ENCODE measurements at regions not wholly inside any gene's neighbourhood (a gene's known extent, or its start where the extent isn't known, plus 50 kb on each side); places are given as distances from the start of the nearest gene placed in this dataset.

- DNase-seq (ENCODE audit: low spot score in 2 of 2): no peak
- ATAC-seq (replicated peaks; ENCODE audit: extremely low read depth, poor library complexity, severe bottlenecking): no peak
- Mint-ChIP-seq H3K27ac (ENCODE audit: low read depth) (no peak overlapping the region), H3K27me3 (peaks cover 36% of the 10 kb centered on the region), H3K36me3 (ENCODE audit: insufficient read depth) (no peaks in the 10 kb centered on the region), H3K9me3 (no peaks in the 10 kb centered on the region), H3K4me3 (no peak overlapping the region), H3K4me1 (no peaks in the 10 kb centered on the region)
Measured at GRCh38 chr17:79500745-79501618, 109.9 kb downstream of the RBFOX3 start.

- no peak overlapping the region for H3K4me3 Mint-ChIP-seq
- H3K36me3 Mint-ChIP-seq (ENCODE audit: insufficient read depth): no peaks in the 10 kb centered on the region
- H3K9me3 Mint-ChIP-seq: no peaks in the 10 kb centered on the region
Measured at GRCh38 chr17:79498854-79499253, 112.0 kb downstream of the RBFOX3 start.

GRCh38 chr17:79497777-79498348 lies 113.0 kb downstream of the RBFOX3 start:
- no peak overlapping the region for H3K27ac Mint-ChIP-seq (ENCODE audit: low read depth)
- peaks cover 5% of the 10 kb centered on the region for H3K9me3 Mint-ChIP-seq
- ATAC-seq (replicated peaks; ENCODE audit: extremely low read depth, poor library complexity, severe bottlenecking): no peak
- no peak for DNase-seq (ENCODE audit: low spot score in 2 of 2)
- no peak overlapping the region for H3K4me3 Mint-ChIP-seq
- H3K27me3 Mint-ChIP-seq: peaks cover 22% of the 10 kb centered on the region
- no peaks in the 10 kb centered on the region for H3K36me3 Mint-ChIP-seq (ENCODE audit: insufficient read depth)
- H3K4me1 Mint-ChIP-seq: no peaks in the 10 kb centered on the region

More at GRCh38 chr17:79498854-79499253, 112.0 kb downstream of the RBFOX3 start:
- ATAC-seq (replicated peaks; ENCODE audit: extremely low read depth, poor library complexity, severe bottlenecking) (no peak), DNase-seq (ENCODE audit: low spot score in 2 of 2) (no peak)
- Mint-ChIP-seq H3K4me1 (no peaks in the 10 kb centered on the region), H3K27ac (ENCODE audit: low read depth) (no peak overlapping the region), H3K27me3 (peaks cover 18% of the 10 kb centered on the region)

- H3K36me3 Mint-ChIP-seq (ENCODE audit: insufficient read depth): no peaks in the 10 kb centered on the region
Measured at GRCh38 chr17:79496422-79497005, 114.3 kb downstream of the RBFOX3 start.

GRCh38 chr17:79495665-79496064 lies 115.2 kb downstream of the RBFOX3 start:
- ATAC-seq (replicated peaks; ENCODE audit: extremely low read depth, poor library complexity, severe bottlenecking): no peak
- H3K27me3 Mint-ChIP-seq: peaks cover 18% of the 10 kb centered on the region
- H3K4me1 Mint-ChIP-seq: no peaks in the 10 kb centered on the region
- no peak overlapping the region for H3K27ac Mint-ChIP-seq (ENCODE audit: low read depth)
- peaks cover 10% of the 10 kb centered on the region for H3K9me3 Mint-ChIP-seq
- no peaks in the 10 kb centered on the region for H3K36me3 Mint-ChIP-seq (ENCODE audit: insufficient read depth)
- no peak overlapping the region for H3K4me3 Mint-ChIP-seq
- DNase-seq (ENCODE audit: low spot score in 2 of 2): no peak

More at GRCh38 chr17:79496422-79497005, 114.3 kb downstream of the RBFOX3 start:
- Mint-ChIP-seq H3K4me1 (no peaks in the 10 kb centered on the region), H3K4me3 (no peak overlapping the region), H3K27ac (ENCODE audit: low read depth) (no peak overlapping the region), H3K27me3 (peaks cover 11% of the 10 kb centered on the region), H3K9me3 (peaks cover 10% of the 10 kb centered on the region)
- DNase-seq (ENCODE audit: low spot score in 2 of 2): no peak
- no peak for ATAC-seq (replicated peaks; ENCODE audit: extremely low read depth, poor library complexity, severe bottlenecking)

GRCh38 chr17:79491006-79491405 lies 119.8 kb downstream of the RBFOX3 start:
- Mint-ChIP-seq H3K4me1 (no peaks in the 10 kb centered on the region), H3K36me3 (ENCODE audit: insufficient read depth) (no peaks in the 10 kb centered on the region), H3K27me3 (peaks cover 47% of the 10 kb centered on the region), H3K4me3 (no peak overlapping the region), H3K27ac (ENCODE audit: low read depth) (no peak overlapping the region), H3K9me3 (peaks cover 10% of the 10 kb centered on the region)
- ATAC-seq (replicated peaks; ENCODE audit: extremely low read depth, poor library complexity, severe bottlenecking): no peak
- DNase-seq (ENCODE audit: low spot score in 2 of 2): no peak

GRCh38 chr17:79490530-79490929 lies 120.3 kb downstream of the RBFOX3 start:
- H3K4me1 Mint-ChIP-seq: no peaks in the 10 kb centered on the region
- H3K9me3 Mint-ChIP-seq: peaks cover 10% of the 10 kb centered on the region
- no peak overlapping the region for H3K4me3 Mint-ChIP-seq
- H3K27me3 Mint-ChIP-seq: peaks cover 52% of the 10 kb centered on the region
- no peaks in the 10 kb centered on the region for H3K36me3 Mint-ChIP-seq (ENCODE audit: insufficient read depth)
- ATAC-seq (replicated peaks; ENCODE audit: extremely low read depth, poor library complexity, severe bottlenecking) (no peak), DNase-seq (ENCODE audit: low spot score in 2 of 2) (no peak)
- H3K27ac Mint-ChIP-seq (ENCODE audit: low read depth): no peak overlapping the region

- H3K4me3 Mint-ChIP-seq: no peak overlapping the region
- no peaks in the 10 kb centered on the region for H3K9me3 Mint-ChIP-seq
- no peak overlapping the region for H3K27ac Mint-ChIP-seq (ENCODE audit: low read depth)
- H3K4me1 Mint-ChIP-seq: no peaks in the 10 kb centered on the region
- no peak for ATAC-seq (replicated peaks; ENCODE audit: extremely low read depth, poor library complexity, severe bottlenecking)
- peaks cover 1% of the 10 kb centered on the region for H3K36me3 Mint-ChIP-seq (ENCODE audit: insufficient read depth)
- no peak for DNase-seq (ENCODE audit: low spot score in 2 of 2)
- H3K27me3 Mint-ChIP-seq: peaks cover 76% of the 10 kb centered on the region
Measured at GRCh38 chr17:79487149-79487548, 123.7 kb downstream of the RBFOX3 start.

GRCh38 chr17:79485991-79486390 lies 124.9 kb downstream of the RBFOX3 start:
- DNase-seq (ENCODE audit: low spot score in 2 of 2) (no peak), ATAC-seq (replicated peaks; ENCODE audit: extremely low read depth, poor library complexity, severe bottlenecking) (no peak)
- H3K4me1 Mint-ChIP-seq: no peaks in the 10 kb centered on the region
- H3K27me3 Mint-ChIP-seq: peaks cover 74% of the 10 kb centered on the region
- H3K36me3 Mint-ChIP-seq (ENCODE audit: insufficient read depth): peaks cover 1% of the 10 kb centered on the region
- no peaks in the 10 kb centered on the region for H3K9me3 Mint-ChIP-seq
- no peak overlapping the region for H3K4me3 Mint-ChIP-seq
- H3K27ac Mint-ChIP-seq (ENCODE audit: low read depth): no peak overlapping the region

- H3K9me3 Mint-ChIP-seq: no peaks in the 10 kb centered on the region
- no peak overlapping the region for H3K27ac Mint-ChIP-seq (ENCODE audit: low read depth)
- H3K27me3 Mint-ChIP-seq: peaks cover 74% of the 10 kb centered on the region
- H3K36me3 Mint-ChIP-seq (ENCODE audit: insufficient read depth): peaks cover 1% of the 10 kb centered on the region
- no peaks in the 10 kb centered on the region for H3K4me1 Mint-ChIP-seq
- no peak for ATAC-seq (replicated peaks; ENCODE audit: extremely low read depth, poor library complexity, severe bottlenecking)
- no peak overlapping the region for H3K4me3 Mint-ChIP-seq
- DNase-seq (ENCODE audit: low spot score in 2 of 2): no peak
Measured at GRCh38 chr17:79485419-79485985, 125.3 kb downstream of the RBFOX3 start.

- ATAC-seq (replicated peaks; ENCODE audit: extremely low read depth, poor library complexity, severe bottlenecking) (no peak), DNase-seq (ENCODE audit: low spot score in 2 of 2) (no peak)
- no peaks in the 10 kb centered on the region for H3K4me1 Mint-ChIP-seq
- H3K36me3 Mint-ChIP-seq (ENCODE audit: insufficient read depth): peaks cover 1% of the 10 kb centered on the region
- peaks cover 74% of the 10 kb centered on the region for H3K27me3 Mint-ChIP-seq
- H3K4me3 Mint-ChIP-seq: no peak overlapping the region
- no peak overlapping the region for H3K27ac Mint-ChIP-seq (ENCODE audit: low read depth)
- no peaks in the 10 kb centered on the region for H3K9me3 Mint-ChIP-seq
Measured at GRCh38 chr17:79484600-79485418, 126.0 kb downstream of the RBFOX3 start.

- peaks cover 69% of the 10 kb centered on the region for H3K27me3 Mint-ChIP-seq
- peaks cover 1% of the 10 kb centered on the region for H3K36me3 Mint-ChIP-seq (ENCODE audit: insufficient read depth)
- DNase-seq (ENCODE audit: low spot score in 2 of 2) (no peak), ATAC-seq (replicated peaks; ENCODE audit: extremely low read depth, poor library complexity, severe bottlenecking) (no peak)
- H3K4me1 Mint-ChIP-seq: no peaks in the 10 kb centered on the region
- H3K9me3 Mint-ChIP-seq: no peaks in the 10 kb centered on the region
- H3K27ac Mint-ChIP-seq (ENCODE audit: low read depth): peak overlapping the region; percentile 63
- no peak overlapping the region for H3K4me3 Mint-ChIP-seq
Measured at GRCh38 chr17:79483842-79484241, 127.0 kb downstream of the RBFOX3 start.
